CD14-positive monocyte (primary cell): ENCODE measurements at regions not wholly inside any gene's neighbourhood (a gene's known extent, or its start where the extent isn't known, plus 50 kb on each side); places are given as distances from the start of the nearest gene placed in this dataset.

Source experiments
- DNase-seq, 3 donors: peaks; one replicate each; pipeline ENCODE4 v3.0.0-alpha.2; 2011 to 2022
- H2AFZ ChIP-seq: 2 replicates; pipeline ENCODE4 v1.6.0; 2012; ENCODE audit warnings: mild to moderate bottlenecking, low read depth, low read length, inconsistent platforms; ENCODE audit not compliant: insufficient read depth, poor library complexity, severe bottlenecking
- H3K27ac ChIP-seq, 2 donors: 1 replicate in 1 of 2; 2 replicates in 1 of 2; pipeline ENCODE4 v1.5.1; 2012 to 2013; ENCODE audit warnings: low read length in 2 of 2, control low read depth in 1 of 2, inconsistent platforms in 1 of 2, low read depth in 1 of 2, mild to moderate bottlenecking in 1 of 2
- H3K27me3 ChIP-seq, 2 donors: one replicate each; pipeline versions ENCODE4 v1.6.0 to v1.6.1; 2011 to 2013; ENCODE audit warnings: low read length in 2 of 2; ENCODE audit not compliant: control insufficient read depth in 2 of 2, insufficient read depth in 2 of 2
- H3K36me3 ChIP-seq, 2 donors: replicated peaks in 1 of 2; 1 replicate in 1 of 2; 2 replicates in 1 of 2; pipeline versions ENCODE4 v1.5.1 to v1.6.1; 2012 to 2013; ENCODE audit warnings: low read length in 2 of 2, control low read depth in 1 of 2, inconsistent platforms in 1 of 2, mild to moderate bottlenecking in 1 of 2; ENCODE audit not compliant: insufficient read depth in 2 of 2, control insufficient read depth in 1 of 2
- H3K4me1 ChIP-seq, 2 donors: 1 replicate in 1 of 2; 2 replicates in 1 of 2; pipeline versions ENCODE4 v1.5.1 to v1.6.1; 2012 to 2013; ENCODE audit warnings: low read length in 2 of 2, control low read depth in 1 of 2, inconsistent platforms in 1 of 2, mild to moderate bottlenecking in 1 of 2, moderate library complexity in 1 of 2; ENCODE audit not compliant: insufficient read depth in 2 of 2, control insufficient read depth in 1 of 2
- H3K4me2 ChIP-seq: replicated peaks from 2 replicates; pipeline ENCODE3; 2012; ENCODE audit warnings: low read length, moderate library complexity, mild to moderate bottlenecking; ENCODE audit not compliant: poor library complexity, severe bottlenecking; ENCODE audit errors: extremely low read depth
- H3K4me3 ChIP-seq, 3 experiments: fragments of 200-600 bp in 1 of 3; sonication (generic) in 1 of 3; replicated peaks in 1 of 3; 1 replicate in 2 of 3; 2 replicates in 1 of 3; pipeline ENCODE4 v1.5.1; 2011 to 2013; ENCODE audit warnings: low read length in 3 of 3, mild to moderate bottlenecking in 3 of 3, control low read depth in 2 of 3, low read depth in 2 of 3, inconsistent platforms in 1 of 3, moderate library complexity in 1 of 3
- H3K79me2 ChIP-seq: 2 replicates; pipeline ENCODE4 v1.6.0; 2012; ENCODE audit warnings: mild to moderate bottlenecking, control low read depth, inconsistent platforms, low read length, moderate library complexity; ENCODE audit not compliant: insufficient read depth
- H3K9ac ChIP-seq: 2 replicates; pipeline ENCODE4 v1.6.0; 2017; ENCODE audit warnings: low read length, mild to moderate bottlenecking; ENCODE audit not compliant: insufficient read depth, poor library complexity, severe bottlenecking
- H3K9me3 ChIP-seq, 2 donors: replicated peaks in 1 of 2; 1 replicate in 1 of 2; 2 replicates in 1 of 2; pipeline versions ENCODE4 v1.5.1 to v1.6.1; 2012 to 2013; ENCODE audit warnings: low read length in 2 of 2, control low read depth in 1 of 2; ENCODE audit not compliant: control insufficient read depth in 1 of 2, insufficient read depth in 1 of 2
- H4K20me1 ChIP-seq: 2 replicates; pipeline ENCODE4 v1.6.0; 2012; ENCODE audit warnings: mild to moderate bottlenecking, low read length, control low read depth, moderate library complexity; ENCODE audit not compliant: insufficient read depth
- H3K27ac Mint-ChIP-seq, 7 donors: one replicate each; pipeline ENCODE4 v1.8.0; 2020; ENCODE audit warnings: mild to moderate bottlenecking in 7 of 7, mixed read lengths in 7 of 7, moderate library complexity in 6 of 7, inconsistent platforms in 2 of 7
- H3K27me3 Mint-ChIP-seq, 3 donors: one replicate each; pipeline ENCODE4 v1.8.0; 2021 to 2022; ENCODE audit warnings: low read depth in 3 of 3, mild to moderate bottlenecking in 3 of 3, mixed read lengths in 3 of 3, moderate library complexity in 3 of 3, inconsistent platforms in 1 of 3
- H3K36me3 Mint-ChIP-seq, 2 donors: one replicate each; pipeline ENCODE4 v1.8.0; 2020; ENCODE audit warnings: mixed read lengths in 2 of 2, inconsistent platforms in 1 of 2, mild to moderate bottlenecking in 1 of 2
- H3K4me1 Mint-ChIP-seq: one replicate; pipeline ENCODE4 v1.8.0; 2020; ENCODE audit warnings: mild to moderate bottlenecking, mixed read lengths
- H3K4me3 Mint-ChIP-seq, 2 donors: one replicate each; pipeline ENCODE4 v1.8.0; 2020; ENCODE audit warnings: mild to moderate bottlenecking in 2 of 2, mixed read lengths in 2 of 2, moderate library complexity in 1 of 2
- H3K9me3 Mint-ChIP-seq, 7 donors: one replicate each; pipeline ENCODE4 v1.8.0; 2020 to 2022; ENCODE audit warnings: mixed read lengths in 7 of 7, mild to moderate bottlenecking in 6 of 7, moderate library complexity in 6 of 7, inconsistent platforms in 2 of 7
- WGBS: methylation state at CpG from one replicate; pipeline ENCODE4 v1.1.5; 2013; ENCODE audit warnings: missing lambda C conversion rate; ENCODE audit not compliant: insufficient coverage; 5-methylcytosine and 5-hydroxymethylcytosine counted together
- intact Hi-C, 2 donors: fragments of 100-400 bp; cut with micrococcal nuclease; formaldehyde crosslinking; loops; one replicate each; pipeline versions ENCODE4 v1.15.0 to v1.15.1; 2023
- TF ChIP-seq, protein P1 (sequence below): fragments of 200-600 bp; IDR thresholded peaks from one replicate; pipeline ENCODE4 v1.8.0; 2022; ENCODE audit warnings: antibody characterized with exemption, mild to moderate bottlenecking

DNA sequence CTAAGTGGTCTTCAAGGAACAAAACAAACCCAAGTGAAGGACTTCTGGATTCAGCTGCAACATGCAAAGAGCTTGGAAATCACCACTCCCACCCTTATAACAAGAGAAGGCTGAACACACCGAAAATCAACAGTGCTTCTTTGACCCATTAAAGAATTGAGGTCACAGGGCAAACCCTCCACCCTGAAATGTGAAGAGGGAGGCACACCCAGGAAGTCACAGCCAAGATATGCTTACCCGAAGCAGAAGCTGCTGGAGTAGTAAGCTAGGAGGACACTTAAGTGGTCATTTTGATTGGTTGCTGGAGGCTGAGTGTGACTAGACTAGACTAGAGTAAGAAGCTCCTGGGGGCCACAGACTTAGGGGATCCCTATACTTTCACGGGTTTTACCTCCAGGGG is 188.2 kb upstream of the SSTR4 start:
- no peak overlapping the region for H3K4me2 ChIP-seq
- no peak overlapping the region for H3K4me3 Mint-ChIP-seq
- H3K36me3 ChIP-seq: no peaks in the 10 kb centered on the region
- H3K4me1 Mint-ChIP-seq: no peaks in the 10 kb centered on the region
- no peak overlapping the region for H3K27ac Mint-ChIP-seq
- H3K9ac ChIP-seq: no peak overlapping the region
- no peaks in the 10 kb centered on the region for H3K36me3 Mint-ChIP-seq
- TF ChIP-seq, protein P1, sequence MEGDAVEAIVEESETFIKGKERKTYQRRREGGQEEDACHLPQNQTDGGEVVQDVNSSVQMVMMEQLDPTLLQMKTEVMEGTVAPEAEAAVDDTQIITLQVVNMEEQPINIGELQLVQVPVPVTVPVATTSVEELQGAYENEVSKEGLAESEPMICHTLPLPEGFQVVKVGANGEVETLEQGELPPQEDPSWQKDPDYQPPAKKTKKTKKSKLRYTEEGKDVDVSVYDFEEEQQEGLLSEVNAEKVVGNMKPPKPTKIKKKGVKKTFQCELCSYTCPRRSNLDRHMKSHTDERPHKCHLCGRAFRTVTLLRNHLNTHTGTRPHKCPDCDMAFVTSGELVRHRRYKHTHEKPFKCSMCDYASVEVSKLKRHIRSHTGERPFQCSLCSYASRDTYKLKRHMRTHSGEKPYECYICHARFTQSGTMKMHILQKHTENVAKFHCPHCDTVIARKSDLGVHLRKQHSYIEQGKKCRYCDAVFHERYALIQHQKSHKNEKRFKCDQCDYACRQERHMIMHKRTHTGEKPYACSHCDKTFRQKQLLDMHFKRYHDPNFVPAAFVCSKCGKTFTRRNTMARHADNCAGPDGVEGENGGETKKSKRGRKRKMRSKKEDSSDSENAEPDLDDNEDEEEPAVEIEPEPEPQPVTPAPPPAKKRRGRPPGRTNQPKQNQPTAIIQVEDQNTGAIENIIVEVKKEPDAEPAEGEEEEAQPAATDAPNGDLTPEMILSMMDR: no peak
- H2AFZ ChIP-seq: no peak overlapping the region
- H3K27me3 Mint-ChIP-seq: peaks cover 3 to 9% (median 6%) of the 10 kb centered on the region in 3 donors
- H3K79me2 ChIP-seq: no peaks in the 10 kb centered on the region
- no peaks in the 10 kb centered on the region for H3K9me3 ChIP-seq
- H3K4me1 ChIP-seq: no peaks in the 10 kb centered on the region
- no CpG with 5 or more reads among the region's 3 CpGs for WGBS
- H3K4me3 ChIP-seq: no peak overlapping the region
- intact Hi-C loops: no loop called here
- no peaks in the 10 kb centered on the region for H3K27me3 ChIP-seq
- H3K9me3 Mint-ChIP-seq: peaks cover 0 to 4% (median 2%) of the 10 kb centered on the region in 7 donors
- DNase-seq: no peak
- H4K20me1 ChIP-seq: no peaks in the 10 kb centered on the region
- no peak overlapping the region for H3K27ac ChIP-seq

DNA sequence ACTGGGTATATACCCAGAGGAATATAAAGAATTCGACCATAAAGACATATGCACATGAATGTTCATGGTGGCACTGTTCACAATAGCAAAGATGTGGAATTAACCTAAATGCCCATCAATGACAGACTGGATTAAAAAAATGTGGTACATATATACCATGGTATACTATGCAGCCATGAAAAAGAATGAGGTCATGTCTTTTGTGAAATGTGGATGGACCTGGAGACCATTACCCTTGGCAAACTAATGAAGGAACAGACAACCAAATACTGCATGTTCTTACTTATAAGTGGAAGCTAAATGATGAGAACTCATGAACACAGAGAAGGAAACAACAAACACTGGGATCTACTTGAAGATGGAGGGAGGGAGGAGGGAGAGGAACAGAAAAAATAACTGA is 186.7 kb upstream of the SSTR4 start:
- WGBS: 100% methylated on average over 1 of the region's 1 CpG
- Mint-ChIP-seq H3K4me3 (no peak overlapping the region), H3K36me3 (no peaks in the 10 kb centered on the region), H3K4me1 (no peaks in the 10 kb centered on the region), H3K27ac (no peak overlapping the region), H3K9me3 (peaks cover 0 to 6% (median 2%) of the 10 kb centered on the region in 7 donors), H3K27me3 (peaks cover 3 to 8% (median 8%) of the 10 kb centered on the region in 3 donors)
- TF ChIP-seq, protein P1: no peak
- no peak for DNase-seq
- no peak overlapping the region for H2AFZ ChIP-seq
- H3K9me3 ChIP-seq: no peaks in the 10 kb centered on the region
- no peak overlapping the region for H3K9ac ChIP-seq
- H3K4me3 ChIP-seq: no peak overlapping the region
- intact Hi-C loops: no loop called here
- no peaks in the 10 kb centered on the region for H3K79me2 ChIP-seq
- H3K27ac ChIP-seq: no peak overlapping the region
- no peak overlapping the region for H3K4me2 ChIP-seq
- no peaks in the 10 kb centered on the region for H4K20me1 ChIP-seq
- H3K36me3 ChIP-seq: no peaks in the 10 kb centered on the region
- H3K27me3 ChIP-seq: no peaks in the 10 kb centered on the region
- H3K4me1 ChIP-seq: no peaks in the 10 kb centered on the region
